ENCODE measurements at regions not wholly inside any gene's neighbourhood (a gene's known extent, or its start where the extent isn't known, plus 50 kb on each side); places are given as distances from the start of the nearest gene placed in this dataset.

GRCh38 chr11:134837166-134837886, 425.3 kb upstream of the B3GAT1 start:
- H3K27me3 ChIP-seq (replicated peaks): no peaks in the 10 kb centered on the region
- no peaks in the 10 kb centered on the region for H3K9me3 ChIP-seq (replicated peaks)
- H3K27ac ChIP-seq: no peak overlapping the region
- no peaks in the 10 kb centered on the region for H3K4me1 ChIP-seq (replicated peaks)
- H3K4me3 ChIP-seq: no peak overlapping the region
- H3K36me3 ChIP-seq: no peaks in the 10 kb centered on the region
- no peak for DNase-seq (ENCODE audit: low read depth in 1 of 2, low spot score in 2 of 2)

GRCh38 chr11:134836561-134836960, 424.5 kb upstream of the B3GAT1 start:
- Histone ChIP-seq H3K4me1 (replicated peaks) (no peaks in the 10 kb centered on the region), H3K27ac (no peak overlapping the region), H3K27me3 (replicated peaks) (no peaks in the 10 kb centered on the region), H3K36me3 (no peaks in the 10 kb centered on the region), H3K4me3 (no peak overlapping the region), H3K9me3 (replicated peaks) (no peaks in the 10 kb centered on the region)
- DNase-seq (ENCODE audit: low read depth in 1 of 2, low spot score in 2 of 2): no peak

GRCh38 chr11:134835561-134835960, 423.5 kb upstream of the B3GAT1 start:
- Histone ChIP-seq H3K27me3 (replicated peaks) (no peaks in the 10 kb centered on the region), H3K27ac (no peak overlapping the region), H3K4me1 (replicated peaks) (no peaks in the 10 kb centered on the region), H3K36me3 (no peaks in the 10 kb centered on the region), H3K9me3 (replicated peaks) (no peaks in the 10 kb centered on the region), H3K4me3 (no peak overlapping the region)
- no peak for DNase-seq (ENCODE audit: low read depth in 1 of 2, low spot score in 2 of 2)

- H3K36me3 ChIP-seq: no peaks in the 10 kb centered on the region
- no peaks in the 10 kb centered on the region for H3K4me1 ChIP-seq (replicated peaks)
- H3K9me3 ChIP-seq (replicated peaks): no peaks in the 10 kb centered on the region
- H3K27ac ChIP-seq: no peak overlapping the region
- no peak for DNase-seq (ENCODE audit: low read depth in 1 of 2, low spot score in 2 of 2)
- H3K4me3 ChIP-seq: no peak overlapping the region
- H3K27me3 ChIP-seq (replicated peaks): no peaks in the 10 kb centered on the region
Observed at GRCh38 chr11:134830312-134830711, 418.3 kb upstream of the B3GAT1 start.

GRCh38 chr11:134823970-134824369, 411.9 kb upstream of the B3GAT1 start:
- no peak overlapping the region for H3K4me3 ChIP-seq
- H3K4me1 ChIP-seq (replicated peaks): no peaks in the 10 kb centered on the region
- H3K9me3 ChIP-seq (replicated peaks): no peaks in the 10 kb centered on the region
- H3K27me3 ChIP-seq (replicated peaks): no peaks in the 10 kb centered on the region
- H3K27ac ChIP-seq: no peak overlapping the region
- no peaks in the 10 kb centered on the region for H3K36me3 ChIP-seq
- no peak for DNase-seq (ENCODE audit: low read depth in 1 of 2, low spot score in 2 of 2)

- no peak overlapping the region for H3K4me3 ChIP-seq
- no peaks in the 10 kb centered on the region for H3K4me1 ChIP-seq (replicated peaks)
- H3K9me3 ChIP-seq (replicated peaks): no peaks in the 10 kb centered on the region
- no peaks in the 10 kb centered on the region for H3K36me3 ChIP-seq
- H3K27ac ChIP-seq: no peak overlapping the region
- DNase-seq (ENCODE audit: low read depth in 1 of 2, low spot score in 2 of 2): no peak
- H3K27me3 ChIP-seq (replicated peaks): no peaks in the 10 kb centered on the region
Observed at GRCh38 chr11:134822897-134823296, 410.9 kb upstream of the B3GAT1 start.

- no peak overlapping the region for H3K4me3 ChIP-seq
- H3K4me1 ChIP-seq (replicated peaks): no peaks in the 10 kb centered on the region
- H3K27ac ChIP-seq: no peak overlapping the region
- H3K36me3 ChIP-seq: no peaks in the 10 kb centered on the region
- H3K9me3 ChIP-seq (replicated peaks): no peaks in the 10 kb centered on the region
- DNase-seq (ENCODE audit: low read depth in 1 of 2, low spot score in 2 of 2): no peak
- no peaks in the 10 kb centered on the region for H3K27me3 ChIP-seq (replicated peaks)
Observed at GRCh38 chr11:134821422-134821821, 409.4 kb upstream of the B3GAT1 start.

- no peaks in the 10 kb centered on the region for H3K9me3 ChIP-seq (replicated peaks)
- no peak for DNase-seq (ENCODE audit: low read depth in 1 of 2, low spot score in 2 of 2)
- no peak overlapping the region for H3K27ac ChIP-seq
- H3K4me3 ChIP-seq: no peak overlapping the region
- H3K36me3 ChIP-seq: no peaks in the 10 kb centered on the region
- H3K4me1 ChIP-seq (replicated peaks): no peaks in the 10 kb centered on the region
- no peaks in the 10 kb centered on the region for H3K27me3 ChIP-seq (replicated peaks)
Observed at GRCh38 chr11:134819041-134819440, 407.0 kb upstream of the B3GAT1 start.

- H3K4me1 ChIP-seq (replicated peaks): no peaks in the 10 kb centered on the region
- H3K27ac ChIP-seq: no peak overlapping the region
- H3K9me3 ChIP-seq (replicated peaks): no peaks in the 10 kb centered on the region
- DNase-seq (ENCODE audit: low read depth in 1 of 2, low spot score in 2 of 2): no peak
- no peaks in the 10 kb centered on the region for H3K27me3 ChIP-seq (replicated peaks)
- no peaks in the 10 kb centered on the region for H3K36me3 ChIP-seq
- H3K4me3 ChIP-seq: no peak overlapping the region
Observed at GRCh38 chr11:134818516-134818915, 406.5 kb upstream of the B3GAT1 start.

- H3K27ac ChIP-seq: no peak overlapping the region
- no peaks in the 10 kb centered on the region for H3K36me3 ChIP-seq
- H3K9me3 ChIP-seq (replicated peaks): no peaks in the 10 kb centered on the region
- DNase-seq (ENCODE audit: low read depth in 1 of 2, low spot score in 2 of 2): no peak
- H3K4me1 ChIP-seq (replicated peaks): no peaks in the 10 kb centered on the region
- H3K27me3 ChIP-seq (replicated peaks): no peaks in the 10 kb centered on the region
- no peak overlapping the region for H3K4me3 ChIP-seq
Observed at GRCh38 chr11:134815404-134815803, 403.4 kb upstream of the B3GAT1 start.

- Histone ChIP-seq H3K4me3 (no peak overlapping the region), H3K9me3 (replicated peaks) (no peaks in the 10 kb centered on the region), H3K4me1 (replicated peaks) (no peaks in the 10 kb centered on the region), H3K36me3 (no peaks in the 10 kb centered on the region), H3K27me3 (replicated peaks) (no peaks in the 10 kb centered on the region), H3K27ac (no peak overlapping the region)
- no peak for DNase-seq (ENCODE audit: low read depth in 1 of 2, low spot score in 2 of 2)
Observed at GRCh38 chr11:134807997-134808396, 396.0 kb upstream of the B3GAT1 start.

GRCh38 chr11:134802598-134802997, 390.6 kb upstream of the B3GAT1 start:
- Histone ChIP-seq H3K27me3 (replicated peaks) (no peaks in the 10 kb centered on the region), H3K4me1 (replicated peaks) (no peaks in the 10 kb centered on the region), H3K4me3 (no peak overlapping the region), H3K36me3 (no peaks in the 10 kb centered on the region), H3K9me3 (replicated peaks) (no peaks in the 10 kb centered on the region), H3K27ac (no peak overlapping the region)
- DNase-seq (ENCODE audit: low read depth in 1 of 2, low spot score in 2 of 2): no peak

- H3K36me3 ChIP-seq: no peaks in the 10 kb centered on the region
- H3K27me3 ChIP-seq (replicated peaks): no peaks in the 10 kb centered on the region
- H3K4me1 ChIP-seq (replicated peaks): no peaks in the 10 kb centered on the region
- H3K9me3 ChIP-seq (replicated peaks): no peaks in the 10 kb centered on the region
- no peak overlapping the region for H3K4me3 ChIP-seq
- DNase-seq (ENCODE audit: low read depth in 1 of 2, low spot score in 2 of 2): no peak
- no peak overlapping the region for H3K27ac ChIP-seq
Observed at GRCh38 chr11:134802116-134802515, 390.1 kb upstream of the B3GAT1 start.

GRCh38 chr11:134801570-134801969, 389.5 kb upstream of the B3GAT1 start:
- no peak for DNase-seq (ENCODE audit: low read depth in 1 of 2, low spot score in 2 of 2)
- Histone ChIP-seq H3K27me3 (replicated peaks) (no peaks in the 10 kb centered on the region), H3K27ac (no peak overlapping the region), H3K4me3 (no peak overlapping the region), H3K9me3 (replicated peaks) (no peaks in the 10 kb centered on the region), H3K36me3 (no peaks in the 10 kb centered on the region), H3K4me1 (replicated peaks) (no peaks in the 10 kb centered on the region)

- DNase-seq (ENCODE audit: low read depth in 1 of 2, low spot score in 2 of 2): no peak
- Histone ChIP-seq H3K4me3 (no peak overlapping the region), H3K27me3 (replicated peaks) (no peaks in the 10 kb centered on the region), H3K36me3 (no peaks in the 10 kb centered on the region), H3K27ac (no peak overlapping the region), H3K9me3 (replicated peaks) (no peaks in the 10 kb centered on the region), H3K4me1 (replicated peaks) (no peaks in the 10 kb centered on the region)
Observed at GRCh38 chr11:134800826-134801225, 388.8 kb upstream of the B3GAT1 start.
